Sigmoid colon (tissue), 4 donors: ENCODE measurements at regions not wholly inside any gene's neighbourhood (a gene's known extent, or its start where the extent isn't known, plus 50 kb on each side); places are given as distances from the start of the nearest gene placed in this dataset.

ENCODE experiments used
- CTCF ChIP-seq, 4 experiments: fragments of 450-650 bp in 3 of 4; fragments of 200-600 bp in 1 of 4; IDR thresholded peaks; one replicate each; pipeline ENCODE4 v1.5.1; 2016 to 2019; ENCODE audit warnings: antibody characterized with exemption in 4 of 4, mild to moderate bottlenecking in 3 of 4, moderate library complexity in 2 of 4
- EP300 ChIP-seq, 4 donors: sonication (generic); formaldehyde crosslinking; IDR thresholded peaks; one replicate each; pipeline ENCODE4 v1.6.1; 2017; ENCODE audit warnings: antibody characterized with exemption in 4 of 4
- POLR2A ChIP-seq, 2 donors: fragments of 450-650 bp; IDR thresholded peaks; one replicate each; pipeline ENCODE4 v1.6.1; 2016; ENCODE audit warnings: antibody characterized with exemption in 2 of 2, mild to moderate bottlenecking in 2 of 2, moderate library complexity in 2 of 2
- POLR2AphosphoS5 ChIP-seq, 4 donors: sonication (generic); formaldehyde crosslinking; IDR thresholded peaks; one replicate each; pipeline ENCODE4 v1.6.1; 2017; ENCODE audit warnings: antibody characterized with exemption in 4 of 4

- no peak for TF ChIP-seq CTCF (IDR thresholded peaks at IDR 0.05)
- TF ChIP-seq EP300 (IDR thresholded peaks at IDR 0.05) = no peak
- no peak for TF ChIP-seq POLR2AphosphoS5 (IDR thresholded peaks at IDR 0.05)
- TF ChIP-seq POLR2A (IDR thresholded peaks at IDR 0.05) = no peak
Measured at GRCh38 chr18:10217211-10217610, 237.2 kb upstream of the APCDD1 start.
